NCI-H526 treated with DMSO at 0.1 percent for 48 hours (cell line): ENCODE measurements at regions not wholly inside any gene's neighbourhood (a gene's known extent, or its start where the extent isn't known, plus 50 kb on each side); places are given as distances from the start of the nearest gene placed in this dataset.
"Not testable (repeated sequence)": the region's sequence is repeated elsewhere in the genome, so short reads cannot be mapped to it uniquely, and the experiment has no call there.

Experiments
- DNase-seq: peaks from one replicate; lab custom pipeline; 2025; lab: John Stamatoyannopoulos, UW

- DNase-seq, result no peak
Measured at GRCh38 chr13:103883698-103884097, 817.5 kb upstream of the SLC10A2 start.

- peak; percentile 63 for DNase-seq
Measured at GRCh38 chr13:103883164-103883563, 816.9 kb upstream of the SLC10A2 start.

- not testable (repeated sequence) for DNase-seq
Measured at GRCh38 chr13:103880146-103880545, 813.9 kb upstream of the SLC10A2 start.

- DNase-seq, result no peak
Measured at GRCh38 chr13:103878891-103879605, 812.8 kb upstream of the SLC10A2 start.

- DNase-seq, result no peak
Measured at GRCh38 chr13:103876571-103876970, 810.4 kb upstream of the SLC10A2 start.

- DNase-seq, result no peak
Measured at GRCh38 chr13:103873725-103874124, 807.5 kb upstream of the SLC10A2 start.

- no peak for DNase-seq
Measured at GRCh38 chr13:103866048-103866447, 799.8 kb upstream of the SLC10A2 start.

GRCh38 chr13:103862525-103862924 is 796.3 kb upstream of the SLC10A2 start:
- no peak for DNase-seq

GRCh38 chr13:103859952-103860351 is 793.7 kb upstream of the SLC10A2 start:
- DNase-seq, result no peak

- DNase-seq, result no peak
Measured at GRCh38 chr13:103852036-103852435, 785.8 kb upstream of the SLC10A2 start.

- DNase-seq, result no peak
Measured at GRCh38 chr13:103844471-103844870, 778.3 kb upstream of the SLC10A2 start.

- peak; percentile 68 for DNase-seq
Measured at GRCh38 chr13:103839460-103839859, 773.2 kb upstream of the SLC10A2 start.

- no peak for DNase-seq
Measured at GRCh38 chr13:103835052-103835451, 768.8 kb upstream of the SLC10A2 start.

GRCh38 chr13:103833294-103833852 is 767.2 kb upstream of the SLC10A2 start:
- no peak for DNase-seq

- DNase-seq, result no peak
Measured at GRCh38 chr13:103815619-103816018, 749.4 kb upstream of the SLC10A2 start.

GRCh38 chr13:103812971-103813370 is 746.8 kb upstream of the SLC10A2 start:
- DNase-seq, result no peak

- DNase-seq, result no peak
Measured at GRCh38 chr13:103812558-103812957, 746.3 kb upstream of the SLC10A2 start.

- DNase-seq, result no peak
Measured at GRCh38 chr13:103810026-103810425, 743.8 kb upstream of the SLC10A2 start.

GRCh38 chr13:103805771-103806170 is 739.6 kb upstream of the SLC10A2 start:
- DNase-seq, result no peak

GRCh38 chr13:103803349-103803748 is 737.1 kb upstream of the SLC10A2 start:
- no peak for DNase-seq

GRCh38 chr13:103799028-103799427 is 732.8 kb upstream of the SLC10A2 start:
- no peak for DNase-seq

- no peak for DNase-seq
Measured at GRCh38 chr13:103795892-103796478, 729.8 kb upstream of the SLC10A2 start.

- no peak for DNase-seq
Measured at GRCh38 chr13:103794526-103794925, 728.3 kb upstream of the SLC10A2 start.
